ENCODE measurements at regions not wholly inside any gene's neighbourhood (a gene's known extent, or its start where the extent isn't known, plus 50 kb on each side); places are given as distances from the start of the nearest gene placed in this dataset.

GRCh38 chr5:4159681-4160080 lies 564.0 kb downstream of the IRX1 start:
- TF ChIP-seq, protein P1, sequence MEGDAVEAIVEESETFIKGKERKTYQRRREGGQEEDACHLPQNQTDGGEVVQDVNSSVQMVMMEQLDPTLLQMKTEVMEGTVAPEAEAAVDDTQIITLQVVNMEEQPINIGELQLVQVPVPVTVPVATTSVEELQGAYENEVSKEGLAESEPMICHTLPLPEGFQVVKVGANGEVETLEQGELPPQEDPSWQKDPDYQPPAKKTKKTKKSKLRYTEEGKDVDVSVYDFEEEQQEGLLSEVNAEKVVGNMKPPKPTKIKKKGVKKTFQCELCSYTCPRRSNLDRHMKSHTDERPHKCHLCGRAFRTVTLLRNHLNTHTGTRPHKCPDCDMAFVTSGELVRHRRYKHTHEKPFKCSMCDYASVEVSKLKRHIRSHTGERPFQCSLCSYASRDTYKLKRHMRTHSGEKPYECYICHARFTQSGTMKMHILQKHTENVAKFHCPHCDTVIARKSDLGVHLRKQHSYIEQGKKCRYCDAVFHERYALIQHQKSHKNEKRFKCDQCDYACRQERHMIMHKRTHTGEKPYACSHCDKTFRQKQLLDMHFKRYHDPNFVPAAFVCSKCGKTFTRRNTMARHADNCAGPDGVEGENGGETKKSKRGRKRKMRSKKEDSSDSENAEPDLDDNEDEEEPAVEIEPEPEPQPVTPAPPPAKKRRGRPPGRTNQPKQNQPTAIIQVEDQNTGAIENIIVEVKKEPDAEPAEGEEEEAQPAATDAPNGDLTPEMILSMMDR (IDR thresholded peaks at IDR 0.05), result no peak
- TF ChIP-seq POLR2A (IDR thresholded peaks at IDR 0.05), result no peak
- no peak for TF ChIP-seq POLR2AphosphoS5 (IDR thresholded peaks at IDR 0.05; ENCODE audit: insufficient read depth in 1 of 2, low read depth in 1 of 2)
